SH-SY5Y (cell line): ENCODE measurements at regions not wholly inside any gene's neighbourhood (a gene's known extent, or its start where the extent isn't known, plus 50 kb on each side); places are given as distances from the start of the nearest gene placed in this dataset.

Experiments
- GATA2 ChIP-seq: IDR thresholded peaks from 2 replicates; pipeline ENCODE4 v1.6.1; 2011; ENCODE audit warnings: mild to moderate bottlenecking, low read depth, low read length
- GATA3 ChIP-seq: IDR thresholded peaks from 2 replicates; pipeline ENCODE4 v1.6.1; 2011; ENCODE audit warnings: low read depth, mild to moderate bottlenecking, low read length, moderate library complexity

- TF ChIP-seq GATA3 (no peak), GATA2 (no peak)
Observed at GRCh38 chr13:83121896-83122295, 760.4 kb downstream of the SLITRK1 start.
